ENCODE measurements at regions not wholly inside any gene's neighbourhood (a gene's known extent, or its start where the extent isn't known, plus 50 kb on each side); places are given as distances from the start of the nearest gene placed in this dataset.

GRCh38 chr15:29457729-29458128 is 188.1 kb upstream of the NSMCE3 start:
- TF ChIP-seq CTCF (optimal IDR thresholded peaks at IDR 0.05 in 1 of 3, IDR thresholded peaks at IDR 0.05 in 1 of 3, conservative IDR thresholded peaks at IDR 0.05 in 1 of 3; ENCODE audit: extremely low read depth in 1 of 3, insufficient read depth in 2 of 3, low read length in 3 of 3) (no peak), EZH2 (IDR thresholded peaks at IDR 0.05; ENCODE audit: low read length) (no peak)
